H9 (cell line): ENCODE measurements at regions not wholly inside any gene's neighbourhood (a gene's known extent, or its start where the extent isn't known, plus 50 kb on each side); places are given as distances from the start of the nearest gene placed in this dataset.

Experiments used
- DNase-seq: peaks from one replicate; pipeline ENCODE4 v3.0.0-alpha.2; 2017
- H2AFZ ChIP-seq: one replicate; pipeline ENCODE4 v1.6.1; 2013; ENCODE audit warnings: mild to moderate bottlenecking, low read length, control low read depth, moderate library complexity
- H2AK5ac ChIP-seq: 2 replicates; pipeline ENCODE4 v1.6.1; 2013; ENCODE audit warnings: low read length, control low read depth, mixed read lengths; ENCODE audit not compliant: insufficient read length
- H2BK120ac ChIP-seq: one replicate; pipeline ENCODE4 v1.6.1; 2013; ENCODE audit warnings: low read depth, mild to moderate bottlenecking, low read length, control low read depth, inconsistent platforms; ENCODE audit not compliant: poor library complexity, severe bottlenecking
- H2BK12ac ChIP-seq: 2 replicates; pipeline ENCODE4 v1.6.1; 2013; ENCODE audit warnings: low read length, control low read depth, mixed read lengths, low read depth; ENCODE audit not compliant: insufficient read length
- H2BK15ac ChIP-seq: 2 replicates; pipeline ENCODE4 v1.6.1; 2013; ENCODE audit warnings: low read depth, low read length, control low read depth
- H2BK20ac ChIP-seq: one replicate; pipeline ENCODE4 v1.6.1; 2013; ENCODE audit warnings: low read depth, mild to moderate bottlenecking, low read length, control low read depth, inconsistent platforms; ENCODE audit not compliant: poor library complexity, severe bottlenecking
- H2BK5ac ChIP-seq: 2 replicates; pipeline ENCODE4 v1.6.1; 2013; ENCODE audit warnings: low read length, control low read depth, mixed read lengths; ENCODE audit not compliant: insufficient read length
- H3K14ac ChIP-seq: 2 replicates; pipeline ENCODE4 v1.6.1; 2013; ENCODE audit warnings: low read length, control low read depth; ENCODE audit not compliant: insufficient read depth
- H3K18ac ChIP-seq: 2 replicates; pipeline ENCODE4 v1.6.1; 2013; ENCODE audit warnings: low read depth, mild to moderate bottlenecking, mixed read lengths, low read length, control low read depth; ENCODE audit not compliant: insufficient read length
- H3K23ac ChIP-seq: 2 replicates; pipeline ENCODE4 v1.6.1; 2013; ENCODE audit warnings: low read length, control low read depth, mixed read lengths, low read depth; ENCODE audit not compliant: insufficient read length
- H3K23me2 ChIP-seq: 2 replicates; pipeline ENCODE4 v1.6.1; 2013; ENCODE audit warnings: low read depth, mild to moderate bottlenecking, mixed read lengths, low read length, control low read depth; ENCODE audit not compliant: insufficient read length, poor library complexity, severe bottlenecking
- H3K27ac ChIP-seq: 2 replicates; pipeline ENCODE4 v1.5.1; 2013; ENCODE audit warnings: low read length, control low read depth, mixed read lengths, low read depth; ENCODE audit not compliant: insufficient read length
- H3K27me3 ChIP-seq: 2 replicates; pipeline ENCODE4 v1.6.1; 2013; ENCODE audit warnings: low read length, control low read depth, inconsistent platforms; ENCODE audit not compliant: insufficient read depth
- H3K4ac ChIP-seq: 2 replicates; pipeline ENCODE4 v1.6.1; 2013; ENCODE audit warnings: low read depth, mild to moderate bottlenecking, control low read depth, inconsistent platforms, low read length, moderate library complexity
- H3K4me1 ChIP-seq: 2 replicates; pipeline ENCODE4 v1.6.1; 2013; ENCODE audit warnings: low read length, control low read depth, inconsistent platforms; ENCODE audit not compliant: insufficient read depth
- H3K4me2 ChIP-seq: 2 replicates; pipeline ENCODE4 v1.6.1; 2013; ENCODE audit warnings: low read length, control low read depth, mixed read lengths; ENCODE audit not compliant: insufficient read length, insufficient read depth
- H3K56ac ChIP-seq: 2 replicates; pipeline ENCODE4 v1.6.1; 2013; ENCODE audit warnings: low read depth, mild to moderate bottlenecking, mixed read lengths, low read length, control low read depth; ENCODE audit not compliant: insufficient read length
- H3K79me1 ChIP-seq: 2 replicates; pipeline ENCODE4 v1.6.1; 2013; ENCODE audit warnings: low read depth, mild to moderate bottlenecking, moderate library complexity, low read length, control low read depth, inconsistent platforms; ENCODE audit not compliant: insufficient read depth, poor library complexity, severe bottlenecking
- H3K79me2 ChIP-seq: 2 replicates; pipeline ENCODE4 v1.6.1; 2013; ENCODE audit warnings: low read length, control low read depth, inconsistent platforms; ENCODE audit not compliant: insufficient read depth
- H3K9ac ChIP-seq: 2 replicates; pipeline ENCODE4 v1.6.1; 2013; ENCODE audit warnings: low read length, control low read depth, mixed read lengths; ENCODE audit not compliant: insufficient read length; ENCODE audit errors: extremely low read depth
- H3K9me3 ChIP-seq: one replicate; pipeline ENCODE4 v1.6.1; 2013; ENCODE audit warnings: low read depth, low read length, inconsistent platforms; ENCODE audit not compliant: control insufficient read depth
- H3T11ph ChIP-seq: one replicate; pipeline ENCODE4 v1.6.1; 2013; ENCODE audit warnings: mild to moderate bottlenecking, low read length, control low read depth, inconsistent platforms
- H4K20me1 ChIP-seq: one replicate; pipeline ENCODE4 v1.6.1; 2013; ENCODE audit not compliant: control insufficient read depth, insufficient read length, insufficient read depth
- H4K5ac ChIP-seq: 2 replicates; pipeline ENCODE4 v1.6.1; 2013; ENCODE audit warnings: low read depth, mild to moderate bottlenecking, mixed read lengths, low read length, control low read depth; ENCODE audit not compliant: insufficient read length
- H4K8ac ChIP-seq: replicated peaks from 2 replicates; pipeline ENCODE4 v1.6.1; 2013; ENCODE audit warnings: low read length, control low read depth, mixed read lengths, low read depth; ENCODE audit not compliant: insufficient read length
- H4K91ac ChIP-seq: 2 replicates; pipeline ENCODE4 v1.6.1; 2013; ENCODE audit warnings: low read depth, mild to moderate bottlenecking, moderate library complexity, mixed read lengths, low read length, control low read depth; ENCODE audit not compliant: insufficient read length
- H3K27ac Mint-ChIP-seq, 3 experiments: 2 replicates in 2 of 3; 3 replicates in 1 of 3; pipeline ENCODE4 v1.8.0; 2020 to 2021; ENCODE audit warnings: mixed read lengths in 3 of 3, mild to moderate bottlenecking in 1 of 3, moderate library complexity in 1 of 3
- H3K27me3 Mint-ChIP-seq: 2 replicates; pipeline ENCODE4 v1.8.0; 2021; ENCODE audit warnings: low read depth, mild to moderate bottlenecking, moderate library complexity, mixed read lengths
- H3K36me3 Mint-ChIP-seq, 3 experiments: 2 replicates in 2 of 3; 3 replicates in 1 of 3; pipeline ENCODE4 v1.8.0; 2020 to 2021; ENCODE audit warnings: low read depth in 3 of 3, mixed read lengths in 3 of 3; ENCODE audit not compliant: insufficient read depth in 1 of 3
- H3K4me1 Mint-ChIP-seq, 2 experiments: 2 replicates each; pipeline ENCODE4 v1.8.0; 2020; ENCODE audit warnings: mixed read lengths in 2 of 2
- H3K4me3 Mint-ChIP-seq, 2 experiments: 2 replicates in 1 of 2; 3 replicates in 1 of 2; pipeline ENCODE4 v1.8.0; 2020 to 2021; ENCODE audit warnings: mild to moderate bottlenecking in 2 of 2, mixed read lengths in 2 of 2, moderate library complexity in 1 of 2
- H3K9me3 Mint-ChIP-seq, 2 experiments: 2 replicates in 1 of 2; 3 replicates in 1 of 2; pipeline ENCODE4 v1.8.0; 2020; ENCODE audit warnings: mild to moderate bottlenecking in 2 of 2, mixed read lengths in 2 of 2, moderate library complexity in 1 of 2
- TF ChIP-seq, protein P1 (sequence below): fragments of 200-600 bp; sonication (generic); conservative IDR thresholded peaks from 3 replicates; pipeline ENCODE4 v1.8.0; 2021; ENCODE audit warnings: antibody characterized with exemption, mild to moderate bottlenecking

- no peak overlapping the region for H3K4ac ChIP-seq
- H2BK20ac ChIP-seq = no peak overlapping the region
- DNase-seq = no peak
- Mint-ChIP-seq H3K4me3 (no peak overlapping the region), H3K36me3 (peaks cover 1 to 14% (median 14%) of the 10 kb centered on the region in 3 experiments; a peak in 5 of 7 replicates), H3K9me3 (peaks cover 0 to 3% of the 10 kb centered on the region in 2 experiments; a peak in 2 of 5 replicates), H3K4me1 (no peaks in the 10 kb centered on the region; a peak in 1 of 4 replicates), H3K27me3 (no peaks in the 10 kb centered on the region), H3K27ac (no peak overlapping the region)
- H3K9me3 ChIP-seq = no peaks in the 10 kb centered on the region
- no peak overlapping the region for H2BK12ac ChIP-seq
- no peak overlapping the region for H2BK15ac ChIP-seq
- no peak overlapping the region for H3T11ph ChIP-seq
- no peaks in the 10 kb centered on the region for H3K23me2 ChIP-seq
- no peak overlapping the region for H3K9ac ChIP-seq
- H2BK5ac ChIP-seq = no peak overlapping the region
- H3K27me3 ChIP-seq = no peaks in the 10 kb centered on the region
- H3K56ac ChIP-seq = no peak overlapping the region
- no peak overlapping the region for H2AK5ac ChIP-seq
- H3K79me1 ChIP-seq = no peaks in the 10 kb centered on the region
- no peak overlapping the region for H4K8ac ChIP-seq
- H4K5ac ChIP-seq = no peak overlapping the region
- H2AFZ ChIP-seq = no peak overlapping the region
- H3K18ac ChIP-seq = no peak overlapping the region
- TF ChIP-seq, protein P1, sequence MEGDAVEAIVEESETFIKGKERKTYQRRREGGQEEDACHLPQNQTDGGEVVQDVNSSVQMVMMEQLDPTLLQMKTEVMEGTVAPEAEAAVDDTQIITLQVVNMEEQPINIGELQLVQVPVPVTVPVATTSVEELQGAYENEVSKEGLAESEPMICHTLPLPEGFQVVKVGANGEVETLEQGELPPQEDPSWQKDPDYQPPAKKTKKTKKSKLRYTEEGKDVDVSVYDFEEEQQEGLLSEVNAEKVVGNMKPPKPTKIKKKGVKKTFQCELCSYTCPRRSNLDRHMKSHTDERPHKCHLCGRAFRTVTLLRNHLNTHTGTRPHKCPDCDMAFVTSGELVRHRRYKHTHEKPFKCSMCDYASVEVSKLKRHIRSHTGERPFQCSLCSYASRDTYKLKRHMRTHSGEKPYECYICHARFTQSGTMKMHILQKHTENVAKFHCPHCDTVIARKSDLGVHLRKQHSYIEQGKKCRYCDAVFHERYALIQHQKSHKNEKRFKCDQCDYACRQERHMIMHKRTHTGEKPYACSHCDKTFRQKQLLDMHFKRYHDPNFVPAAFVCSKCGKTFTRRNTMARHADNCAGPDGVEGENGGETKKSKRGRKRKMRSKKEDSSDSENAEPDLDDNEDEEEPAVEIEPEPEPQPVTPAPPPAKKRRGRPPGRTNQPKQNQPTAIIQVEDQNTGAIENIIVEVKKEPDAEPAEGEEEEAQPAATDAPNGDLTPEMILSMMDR = no peak
- H4K91ac ChIP-seq = no peak overlapping the region
- H3K4me1 ChIP-seq = no peaks in the 10 kb centered on the region
- H3K4me2 ChIP-seq = no peak overlapping the region
- no peak overlapping the region for H3K27ac ChIP-seq
- no peaks in the 10 kb centered on the region for H3K79me2 ChIP-seq
- no peak overlapping the region for H3K23ac ChIP-seq
- no peak overlapping the region for H2BK120ac ChIP-seq
- H4K20me1 ChIP-seq = no peaks in the 10 kb centered on the region
- no peak overlapping the region for H3K14ac ChIP-seq
Measured at GRCh38 chr21:17967319-17967718, 148.2 kb upstream of the C21orf91 start.
